Lung (tissue), 11 donors: ENCODE measurements at regions not wholly inside any gene's neighbourhood (a gene's known extent, or its start where the extent isn't known, plus 50 kb on each side); places are given as distances from the start of the nearest gene placed in this dataset.

ENCODE experiments used
- ATAC-seq: fragments of 200-7000 bp; cut with Tn5 transposase; one replicate; pipeline ENCODE4 v1.9.1; 2020; ENCODE audit warnings: moderate number of reproducible peaks; ENCODE audit not compliant: insufficient read depth, low FRiP score
- DNase-seq, 3 donors: peaks; one replicate each; pipeline ENCODE4 v3.0.0-alpha.2; 2013 to 2017
- H3K27ac ChIP-seq, 2 donors: one replicate each; pipeline ENCODE4 v1.5.1; 2013; ENCODE audit warnings: mild to moderate bottlenecking in 2 of 2, moderate library complexity in 2 of 2, control low read depth in 1 of 2, inconsistent platforms in 1 of 2, low read depth in 1 of 2, low read length in 1 of 2
- H3K27me3 ChIP-seq, 3 donors: one replicate each; pipeline ENCODE4 v1.5.1; 2013; ENCODE audit warnings: low read length in 2 of 3; ENCODE audit not compliant: control insufficient read depth in 3 of 3, insufficient read depth in 3 of 3
- H3K36me3 ChIP-seq, 4 donors: one replicate each; pipeline ENCODE4 v1.5.1; 2013; ENCODE audit warnings: low read length in 4 of 4, mild to moderate bottlenecking in 1 of 4, moderate library complexity in 1 of 4; ENCODE audit not compliant: control insufficient read depth in 4 of 4, insufficient read depth in 4 of 4
- H3K4me1 ChIP-seq, 5 donors: one replicate each; pipeline ENCODE4 v1.5.1; 2013; ENCODE audit warnings: low read length in 5 of 5, mild to moderate bottlenecking in 2 of 5, moderate library complexity in 1 of 5; ENCODE audit not compliant: control insufficient read depth in 5 of 5, insufficient read depth in 5 of 5
- H3K4me3 ChIP-seq: one replicate; pipeline ENCODE4 v1.5.1; 2013; ENCODE audit warnings: mild to moderate bottlenecking, control low read depth, moderate library complexity
- H3K9ac ChIP-seq, 2 donors: one replicate each; pipeline ENCODE4 v1.5.1; 2013; ENCODE audit warnings: low read length in 2 of 2, control low read depth in 1 of 2; ENCODE audit not compliant: insufficient read depth in 1 of 2
- H3K9me3 ChIP-seq, 4 donors: one replicate each; pipeline ENCODE4 v1.5.1; 2013; ENCODE audit warnings: low read length in 3 of 4, mild to moderate bottlenecking in 1 of 4, moderate library complexity in 1 of 4; ENCODE audit not compliant: control insufficient read depth in 4 of 4, insufficient read depth in 3 of 4
- WGBS, 2 donors: extraction: QIAGEN DNeasy Blood & Tissue Kit; methylation state at CpG; one replicate each; pipeline ENCODE4 v1.1.7; 2013; 5-methylcytosine and 5-hydroxymethylcytosine counted together
- TF ChIP-seq, protein P1 (sequence below): IDR thresholded peaks from 2 replicates; pipeline ENCODE4 v1.5.1; 2012; ENCODE audit warnings: mild to moderate bottlenecking; ENCODE audit errors: control extremely low read depth, extremely low read depth
- donor health status: control.
- donor health status: control.
- donor health status: Bipolar disorder and iron deficiency.
- donor health status: healthy.
- donor health status: DM: yes; HTN: yes; CAD: no.

DNA sequence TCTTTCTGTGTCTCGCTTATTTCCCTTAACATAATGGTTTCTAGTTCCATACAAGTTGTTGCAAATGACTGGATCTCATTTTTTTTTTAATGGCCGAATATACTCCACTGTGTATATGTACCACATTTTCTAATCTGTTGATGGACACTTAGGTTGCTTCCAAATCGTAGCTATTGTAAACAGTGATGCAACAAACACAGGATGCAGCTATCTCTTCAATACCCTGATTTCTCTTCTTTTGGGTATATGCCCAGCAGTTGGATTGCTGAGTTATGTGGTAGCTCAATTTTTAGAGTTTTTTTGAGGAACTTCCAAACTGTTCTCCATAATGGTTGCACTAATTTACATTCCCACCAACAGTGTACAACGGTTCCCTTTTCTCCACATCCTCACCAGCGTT lies 100.4 kb upstream of the CHORDC1 start:
- no peak overlapping the region for H3K27ac ChIP-seq
- DNase-seq: no peak
- H3K4me3 ChIP-seq: no peak overlapping the region
- H3K9me3 ChIP-seq: peaks cover 0 to 8% (median 0%) of the 10 kb centered on the region in 4 donors
- TF ChIP-seq, protein P1, sequence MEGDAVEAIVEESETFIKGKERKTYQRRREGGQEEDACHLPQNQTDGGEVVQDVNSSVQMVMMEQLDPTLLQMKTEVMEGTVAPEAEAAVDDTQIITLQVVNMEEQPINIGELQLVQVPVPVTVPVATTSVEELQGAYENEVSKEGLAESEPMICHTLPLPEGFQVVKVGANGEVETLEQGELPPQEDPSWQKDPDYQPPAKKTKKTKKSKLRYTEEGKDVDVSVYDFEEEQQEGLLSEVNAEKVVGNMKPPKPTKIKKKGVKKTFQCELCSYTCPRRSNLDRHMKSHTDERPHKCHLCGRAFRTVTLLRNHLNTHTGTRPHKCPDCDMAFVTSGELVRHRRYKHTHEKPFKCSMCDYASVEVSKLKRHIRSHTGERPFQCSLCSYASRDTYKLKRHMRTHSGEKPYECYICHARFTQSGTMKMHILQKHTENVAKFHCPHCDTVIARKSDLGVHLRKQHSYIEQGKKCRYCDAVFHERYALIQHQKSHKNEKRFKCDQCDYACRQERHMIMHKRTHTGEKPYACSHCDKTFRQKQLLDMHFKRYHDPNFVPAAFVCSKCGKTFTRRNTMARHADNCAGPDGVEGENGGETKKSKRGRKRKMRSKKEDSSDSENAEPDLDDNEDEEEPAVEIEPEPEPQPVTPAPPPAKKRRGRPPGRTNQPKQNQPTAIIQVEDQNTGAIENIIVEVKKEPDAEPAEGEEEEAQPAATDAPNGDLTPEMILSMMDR: no peak
- WGBS, 2 donors: 81 to 82% methylated on average over 5 of the region's 5 CpGs
- no peak for ATAC-seq
- no peaks in the 10 kb centered on the region for H3K36me3 ChIP-seq
- no peak overlapping the region for H3K9ac ChIP-seq
- H3K27me3 ChIP-seq: no peaks in the 10 kb centered on the region
- H3K4me1 ChIP-seq: no peaks in the 10 kb centered on the region

DNA sequence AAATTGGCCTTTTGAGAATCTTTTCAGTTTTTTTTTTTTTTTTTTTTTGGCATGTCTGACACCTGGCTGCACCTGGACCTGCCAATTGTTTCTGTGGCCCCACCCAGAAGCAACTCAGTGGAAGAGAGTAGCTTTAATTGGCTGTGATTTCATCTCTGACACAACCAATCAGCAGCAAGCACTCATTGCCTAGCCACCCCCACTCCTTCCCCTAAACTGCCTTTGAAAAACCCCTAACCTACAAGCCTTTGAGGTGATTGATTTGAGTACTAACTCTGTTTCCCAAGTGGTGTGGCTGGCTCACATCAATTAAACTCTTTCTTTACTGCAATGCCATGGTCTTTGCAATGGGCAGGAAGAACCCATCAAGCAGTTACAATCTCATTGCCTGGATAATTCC lies 98.2 kb upstream of the CHORDC1 start:
- no peak overlapping the region for H3K27ac ChIP-seq
- H3K36me3 ChIP-seq: no peaks in the 10 kb centered on the region
- peaks cover 0 to 8% (median 0%) of the 10 kb centered on the region in 4 donors for H3K9me3 ChIP-seq
- DNase-seq (no peak), ATAC-seq (no peak)
- no peak overlapping the region for H3K4me3 ChIP-seq
- TF ChIP-seq, protein P1: no peak
- no peaks in the 10 kb centered on the region for H3K27me3 ChIP-seq
- no peaks in the 10 kb centered on the region for H3K4me1 ChIP-seq
- H3K9ac ChIP-seq: no peak overlapping the region

DNA sequence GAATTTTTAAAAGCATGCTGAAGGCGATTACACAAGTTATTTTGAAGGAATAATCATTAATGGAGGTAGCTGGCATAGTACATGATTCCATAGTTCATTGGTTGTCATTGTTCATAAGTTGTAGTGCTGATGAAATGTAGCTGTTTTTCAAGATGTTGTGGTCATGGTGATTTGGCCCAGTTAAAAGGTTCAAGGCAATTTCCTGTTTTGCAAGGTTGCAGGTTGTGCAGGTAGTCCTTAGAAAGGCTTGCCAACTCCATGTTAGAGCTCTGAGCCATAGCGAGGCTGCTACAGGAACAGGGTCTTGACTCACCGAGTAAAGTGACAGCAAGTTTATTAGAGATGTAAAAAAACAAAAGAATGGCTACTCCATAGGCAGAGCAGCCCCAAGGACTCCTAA lies 95.8 kb upstream of the CHORDC1 start:
- no peaks in the 10 kb centered on the region for H3K36me3 ChIP-seq
- no peak overlapping the region for H3K27ac ChIP-seq
- DNase-seq (no peak), ATAC-seq (no peak)
- H3K4me1 ChIP-seq: no peaks in the 10 kb centered on the region
- WGBS, 2 donors: 83% methylated on average over 3 of the region's 3 CpGs
- H3K4me3 ChIP-seq: no peak overlapping the region
- H3K27me3 ChIP-seq: no peaks in the 10 kb centered on the region
- H3K9ac ChIP-seq: no peak overlapping the region
- H3K9me3 ChIP-seq: peaks cover 0 to 3% (median 0%) of the 10 kb centered on the region in 4 donors
- TF ChIP-seq, protein P1: no peak

DNA sequence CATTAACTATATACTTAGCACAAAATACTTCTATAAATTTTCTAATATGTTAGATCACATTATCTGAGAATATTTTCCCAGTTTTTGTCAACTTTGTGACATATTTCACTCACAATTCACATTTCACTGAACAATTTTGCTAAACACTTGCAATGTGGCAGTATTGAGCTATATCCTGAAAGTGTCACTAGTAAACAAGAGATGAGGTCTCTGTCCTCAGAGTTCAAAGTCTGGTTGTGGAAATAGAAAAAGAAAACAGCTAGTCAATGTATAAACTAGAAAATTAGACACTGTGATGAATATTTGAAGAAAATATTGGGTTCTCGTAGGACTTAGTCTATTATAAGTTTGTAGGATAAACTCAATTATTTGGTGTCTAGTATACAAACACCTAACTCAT lies 87.4 kb upstream of the CHORDC1 start:
- Histone ChIP-seq H3K36me3 (no peaks in the 10 kb centered on the region), H3K4me1 (no peaks in the 10 kb centered on the region), H3K27me3 (no peaks in the 10 kb centered on the region), H3K4me3 (no peak overlapping the region), H3K27ac (no peak overlapping the region), H3K9me3 (no peaks in the 10 kb centered on the region), H3K9ac (no peak overlapping the region)
- TF ChIP-seq, protein P1: no peak
- ATAC-seq: no peak
- 90 to 93% methylated on average over 1 of the region's 1 CpG for WGBS, 2 donors
- DNase-seq: peak in 1 of 3 donors; percentile 19
